GM12878 (cell line): ENCODE measurements at regions not wholly inside any gene's neighbourhood (a gene's known extent, or its start where the extent isn't known, plus 50 kb on each side); places are given as distances from the start of the nearest gene placed in this dataset.

Experiments used
- ATAC-seq: fragments of 200-7000 bp; cut with Tn5 transposase; 3 replicates; pipeline ENCODE4 v1.9.1; 2020; ENCODE audit warnings: mild to moderate bottlenecking, moderate library complexity
- BruUV-seq: library from RNA; stranded (reverse); fragments of 400-500 nt; replicated peaks from 2 replicates; lab custom pipeline; 2021; lab: Mats Ljungman, UMichigan
- CTCF ChIA-PET: fragments of 300-600 bp; sonication (Branson Sonifier 250); formaldehyde crosslinking; extraction: SDS; loops from one replicate; lab custom pipeline; 2021; ENCODE audit warnings: inconsistent platforms; lab: Yijun Ruan, JAX
- POLR2A ChIA-PET: fragments of 350-600 bp; formaldehyde crosslinking; extraction: SDS; loops from one replicate; lab custom pipeline; 2021; ENCODE audit warnings: inconsistent platforms; lab: Charles Lee
- RAD21 ChIA-PET: fragments of 300-600 bp; sonication (Branson Sonifier 250); formaldehyde crosslinking; loops from one replicate; lab custom pipeline; 2023; ENCODE audit warnings: antibody characterized with exemption; ENCODE audit not compliant: unreplicated experiment; lab: Charles Lee
- SMC1A ChIA-PET: fragments of 300-600 bp; sonication (Branson Sonifier 250); formaldehyde crosslinking; loops from one replicate; lab custom pipeline; 2023; ENCODE audit not compliant: unreplicated experiment, uncharacterized antibody; lab: Charles Lee
- DNase-seq: peaks from one replicate; pipeline ENCODE4 v3.0.0-alpha.2; 2011; ENCODE audit warnings: low read depth, low spot score
- FAIRE-seq: peaks from 3 replicates; lab custom pipeline; 2011; peaks lifted over from hg19 to GRCh38; lab: Jason Lieb, UNC
- H2AFZ ChIP-seq: 2 replicates; pipeline ENCODE4 v1.6.0; 2011; ENCODE audit warnings: low read depth, low read length, control low read depth; ENCODE audit not compliant: control insufficient read depth
- H3K27ac ChIP-seq: 2 replicates; pipeline ENCODE4 v1.5.1; 2011; ENCODE audit warnings: control low read depth; ENCODE audit not compliant: control insufficient read depth, insufficient read depth
- H3K27me3 ChIP-seq, 2 experiments: replicated peaks in 1 of 2; 2 replicates each; pipeline versions ENCODE4 v1.6.0 to v1.6.1; 2011; ENCODE audit warnings: low read length in 1 of 2; ENCODE audit not compliant: control insufficient read depth in 2 of 2, insufficient read depth in 2 of 2
- H3K36me3 ChIP-seq, 2 experiments: 2 replicates each; pipeline ENCODE4 v1.5.1; 2011; ENCODE audit warnings: low read length in 1 of 2; ENCODE audit not compliant: control insufficient read depth in 2 of 2, insufficient read depth in 2 of 2
- H3K4me1 ChIP-seq: 2 replicates; pipeline ENCODE4 v1.6.1; 2011; ENCODE audit warnings: mild to moderate bottlenecking, low read length, moderate library complexity, mixed read lengths; ENCODE audit not compliant: control insufficient read depth, insufficient read depth
- H3K4me2 ChIP-seq: 2 replicates; pipeline ENCODE4 v1.6.0; 2011; ENCODE audit warnings: control low read depth; ENCODE audit not compliant: control insufficient read depth, insufficient read depth
- H3K4me3 ChIP-seq: fragments of 200-600 bp; sonication (generic); 2 replicates; pipeline ENCODE4 v1.5.1; 2016
- H3K79me2 ChIP-seq: 2 replicates; pipeline ENCODE4 v1.6.0; 2011; ENCODE audit warnings: low read length; ENCODE audit not compliant: control insufficient read depth, insufficient read depth
- H3K9ac ChIP-seq: 2 replicates; pipeline ENCODE4 v1.8.0; 2011; ENCODE audit warnings: low read length, control low read depth, mixed read lengths; ENCODE audit not compliant: control insufficient read depth, insufficient read depth
- H3K9me3 ChIP-seq: replicated peaks from 3 replicates; pipeline ENCODE4 v1.5.1; 2011; ENCODE audit warnings: mild to moderate bottlenecking, low read length; ENCODE audit not compliant: control insufficient read depth, insufficient read depth
- H4K20me1 ChIP-seq: 2 replicates; pipeline ENCODE4 v1.6.0; 2011; ENCODE audit not compliant: control insufficient read depth, insufficient read depth
- BCL11A ChIP-seq: IDR thresholded peaks from 2 replicates; pipeline ENCODE4 v1.6.1; 2011; ENCODE audit warnings: low read depth, low read length
- HDAC2 ChIP-seq: fragments of 200-600 bp; sonication (generic); IDR thresholded peaks from 2 replicates; pipeline ENCODE4 v1.6.1; 2017
- IKZF1 ChIP-seq: fragments of 450-650 bp; conservative IDR thresholded peaks from 2 replicates; pipeline ENCODE4 v1.6.1; 2017; ENCODE audit warnings: antibody characterized with exemption, mild to moderate bottlenecking
- IRF5 ChIP-seq: fragments of 450-650 bp; IDR thresholded peaks from 2 replicates; pipeline ENCODE4 v1.6.1; 2017; ENCODE audit warnings: borderline replicate concordance
- JUNB ChIP-seq: IDR thresholded peaks from 2 replicates; pipeline ENCODE4 v1.6.1; 2016; ENCODE audit warnings: antibody characterized with exemption, mild to moderate bottlenecking
- KLF5 ChIP-seq: fragments of 450-650 bp; IDR thresholded peaks from 2 replicates; pipeline ENCODE4 v1.6.1; 2014; ENCODE audit warnings: mild to moderate bottlenecking; ENCODE audit not compliant: partially characterized antibody
- MXI1 ChIP-seq: fragments of 150-350 bp; IDR thresholded peaks from 2 replicates; pipeline ENCODE4 v1.6.1; 2011; ENCODE audit warnings: low read depth, mild to moderate bottlenecking, inconsistent platforms, low read length, improper control_type of control experiment
- NBN ChIP-seq: fragments of 450-650 bp; IDR thresholded peaks from 2 replicates; pipeline ENCODE4 v1.6.1; 2016
- NR2C2 ChIP-seq: IDR thresholded peaks from 2 replicates; pipeline ENCODE4 v1.6.1; 2011; ENCODE audit warnings: borderline replicate concordance, low read depth; ENCODE audit not compliant: control insufficient read depth, insufficient read length
- RAD21 ChIP-seq: IDR thresholded peaks from 2 replicates; pipeline ENCODE4 v1.6.1; 2011; ENCODE audit warnings: mild to moderate bottlenecking, low read depth, low read length, moderate library complexity; ENCODE audit not compliant: insufficient read depth
- SIX5 ChIP-seq: IDR thresholded peaks from 2 replicates; pipeline ENCODE4 v1.6.1; 2011; ENCODE audit warnings: mild to moderate bottlenecking, low read depth, low read length, moderate library complexity; ENCODE audit not compliant: severe bottlenecking
- SMARCA5 ChIP-seq: fragments of 450-650 bp; IDR thresholded peaks from 2 replicates; pipeline ENCODE4 v1.6.1; 2017; ENCODE audit warnings: mild to moderate bottlenecking
- STAT1 ChIP-seq: fragments of 450-650 bp; conservative IDR thresholded peaks from 2 replicates; pipeline ENCODE4 v1.6.1; 2014; ENCODE audit warnings: antibody characterized with exemption, mild to moderate bottlenecking
- TAF1 ChIP-seq: IDR thresholded peaks from 2 replicates; pipeline ENCODE4 v1.6.1; 2011; ENCODE audit warnings: mild to moderate bottlenecking, low read depth, low read length, borderline replicate concordance
- YBX1 ChIP-seq: fragments of 450-650 bp; IDR thresholded peaks from 2 replicates; pipeline ENCODE4 v1.6.1; 2016; ENCODE audit warnings: antibody characterized with exemption
- ZBED1 ChIP-seq: IDR thresholded peaks from 2 replicates; pipeline ENCODE4 v1.6.1; 2016; ENCODE audit warnings: borderline replicate concordance
- WGBS: methylation state at CpG from one replicate; pipeline ENCODE4 v1.1.6; 2016; ENCODE audit warnings: low lambda C conversion rate; ENCODE audit not compliant: insufficient replicate concordance, insufficient coverage; ENCODE audit errors: missing lambda C conversion rate; 5-methylcytosine and 5-hydroxymethylcytosine counted together
- in situ Hi-C: fragments of 300-500 bp; cut with MboI; formaldehyde crosslinking; loops from 9 replicates; pipeline ENCODE4 v1.14.3; 2018; ENCODE audit warnings: mixed read lengths
- intact Hi-C: fragments of 100-400 bp; cut with micrococcal nuclease; formaldehyde crosslinking; loops from one replicate; pipeline ENCODE4 v1.14.2; 2022; ENCODE audit not compliant: unreplicated experiment
- TF ChIP-seq, protein P1 (sequence below): IDR thresholded peaks from 2 replicates; pipeline ENCODE4 v1.6.1; 2012; ENCODE audit warnings: low read length, inconsistent platforms
- TF ChIP-seq, protein P2 (sequence below): IDR thresholded peaks from 2 replicates; pipeline ENCODE4 v1.6.1; 2012; ENCODE audit warnings: low read depth, low read length, improper control_type of control experiment
- TF ChIP-seq, protein P3 (sequence below): fragments of 450-650 bp; IDR thresholded peaks from 2 replicates; pipeline ENCODE4 v1.6.1; 2018; ENCODE audit warnings: mild to moderate bottlenecking, low read depth, moderate library complexity; ENCODE audit not compliant: partially characterized antibody

DNA sequence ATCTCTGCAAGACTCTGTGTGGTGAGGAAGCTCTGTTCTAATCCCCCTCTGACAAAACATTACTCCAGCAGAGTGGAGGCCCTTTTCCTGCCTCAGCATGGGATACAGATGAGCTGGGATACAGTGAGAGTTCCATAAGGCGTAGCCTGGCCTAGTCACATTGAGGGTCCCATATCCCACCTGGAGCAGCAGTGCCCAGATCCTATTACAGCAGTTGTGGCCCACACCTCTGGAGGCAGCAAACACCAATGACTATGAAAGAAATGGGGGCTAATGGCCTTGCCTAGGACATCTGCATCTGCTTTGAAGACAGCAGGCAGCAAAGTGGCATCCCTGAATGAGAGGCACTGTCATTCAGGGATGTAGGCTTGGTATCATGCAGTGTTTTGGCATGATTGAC is 534.5 kb downstream of the TDRD15 start:
- 0% methylated on average over 1 of the region's 1 CpG for WGBS
- FAIRE-seq: no peak
- CTCF ChIA-PET: no interaction called here

More for the DNA sequence above, 534.5 kb downstream of the TDRD15 start:
- no peak overlapping the region for H3K9ac ChIP-seq
- H3K79me2 ChIP-seq: no peaks in the 10 kb centered on the region
- ATAC-seq: no peak
- POLR2A ChIA-PET: no interaction called here
- in situ Hi-C loops: no loop called here
- no peak overlapping the region for H2AFZ ChIP-seq
- H3K4me1 ChIP-seq: no peaks in the 10 kb centered on the region
- no peaks in the 10 kb centered on the region for H3K9me3 ChIP-seq
- DNase-seq: no peak
- TF ChIP-seq NBN: no peak
- TF ChIP-seq BCL11A: no peak
- TF ChIP-seq HDAC2: no peak
- no peak for TF ChIP-seq MXI1
- TF ChIP-seq, protein P1, sequence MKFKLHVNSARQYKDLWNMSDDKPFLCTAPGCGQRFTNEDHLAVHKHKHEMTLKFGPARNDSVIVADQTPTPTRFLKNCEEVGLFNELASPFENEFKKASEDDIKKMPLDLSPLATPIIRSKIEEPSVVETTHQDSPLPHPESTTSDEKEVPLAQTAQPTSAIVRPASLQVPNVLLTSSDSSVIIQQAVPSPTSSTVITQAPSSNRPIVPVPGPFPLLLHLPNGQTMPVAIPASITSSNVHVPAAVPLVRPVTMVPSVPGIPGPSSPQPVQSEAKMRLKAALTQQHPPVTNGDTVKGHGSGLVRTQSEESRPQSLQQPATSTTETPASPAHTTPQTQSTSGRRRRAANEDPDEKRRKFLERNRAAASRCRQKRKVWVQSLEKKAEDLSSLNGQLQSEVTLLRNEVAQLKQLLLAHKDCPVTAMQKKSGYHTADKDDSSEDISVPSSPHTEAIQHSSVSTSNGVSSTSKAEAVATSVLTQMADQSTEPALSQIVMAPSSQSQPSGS: no peak
- TF ChIP-seq SMARCA5: no peak
- no peak for TF ChIP-seq JUNB
- TF ChIP-seq YBX1: no peak
- no peak for TF ChIP-seq SIX5
- TF ChIP-seq STAT1: no peak
- TF ChIP-seq IRF5: no peak
- TF ChIP-seq, protein P2, sequence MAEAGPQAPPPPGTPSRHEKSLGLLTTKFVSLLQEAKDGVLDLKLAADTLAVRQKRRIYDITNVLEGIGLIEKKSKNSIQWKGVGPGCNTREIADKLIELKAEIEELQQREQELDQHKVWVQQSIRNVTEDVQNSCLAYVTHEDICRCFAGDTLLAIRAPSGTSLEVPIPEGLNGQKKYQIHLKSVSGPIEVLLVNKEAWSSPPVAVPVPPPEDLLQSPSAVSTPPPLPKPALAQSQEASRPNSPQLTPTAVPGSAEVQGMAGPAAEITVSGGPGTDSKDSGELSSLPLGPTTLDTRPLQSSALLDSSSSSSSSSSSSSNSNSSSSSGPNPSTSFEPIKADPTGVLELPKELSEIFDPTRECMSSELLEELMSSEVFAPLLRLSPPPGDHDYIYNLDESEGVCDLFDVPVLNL: no peak
- no peak for TF ChIP-seq TAF1
- TF ChIP-seq NR2C2: no peak
- TF ChIP-seq IKZF1: no peak
- TF ChIP-seq, protein P3, sequence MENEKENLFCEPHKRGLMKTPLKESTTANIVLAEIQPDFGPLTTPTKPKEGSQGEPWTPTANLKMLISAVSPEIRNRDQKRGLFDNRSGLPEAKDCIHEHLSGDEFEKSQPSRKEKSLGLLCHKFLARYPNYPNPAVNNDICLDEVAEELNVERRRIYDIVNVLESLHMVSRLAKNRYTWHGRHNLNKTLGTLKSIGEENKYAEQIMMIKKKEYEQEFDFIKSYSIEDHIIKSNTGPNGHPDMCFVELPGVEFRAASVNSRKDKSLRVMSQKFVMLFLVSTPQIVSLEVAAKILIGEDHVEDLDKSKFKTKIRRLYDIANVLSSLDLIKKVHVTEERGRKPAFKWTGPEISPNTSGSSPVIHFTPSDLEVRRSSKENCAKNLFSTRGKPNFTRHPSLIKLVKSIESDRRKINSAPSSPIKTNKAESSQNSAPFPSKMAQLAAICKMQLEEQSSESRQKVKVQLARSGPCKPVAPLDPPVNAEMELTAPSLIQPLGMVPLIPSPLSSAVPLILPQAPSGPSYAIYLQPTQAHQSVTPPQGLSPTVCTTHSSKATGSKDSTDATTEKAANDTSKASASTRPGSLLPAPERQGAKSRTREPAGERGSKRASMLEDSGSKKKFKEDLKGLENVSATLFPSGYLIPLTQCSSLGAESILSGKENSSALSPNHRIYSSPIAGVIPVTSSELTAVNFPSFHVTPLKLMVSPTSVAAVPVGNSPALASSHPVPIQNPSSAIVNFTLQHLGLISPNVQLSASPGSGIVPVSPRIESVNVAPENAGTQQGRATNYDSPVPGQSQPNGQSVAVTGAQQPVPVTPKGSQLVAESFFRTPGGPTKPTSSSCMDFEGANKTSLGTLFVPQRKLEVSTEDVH: no peak
- TF ChIP-seq KLF5: no peak
- no peak for TF ChIP-seq ZBED1
- TF ChIP-seq RAD21: no peak
- TF ChIP-seq, all 136 proteins: peak for 0
- intact Hi-C loops: no loop called here
- no peak overlapping the region for H3K4me3 ChIP-seq
- H3K36me3 ChIP-seq: no peaks in the 10 kb centered on the region
- H3K27me3 ChIP-seq: no peaks in the 10 kb centered on the region
- no peaks in the 10 kb centered on the region for H4K20me1 ChIP-seq
- RAD21 ChIA-PET: no interaction called here
- BruUV-seq: no TSS peak
- SMC1A ChIA-PET: no interaction called here
- no peak overlapping the region for H3K4me2 ChIP-seq
- no peak overlapping the region for H3K27ac ChIP-seq
